ENCODE measurements at regions not wholly inside any gene's neighbourhood (a gene's known extent, or its start where the extent isn't known, plus 50 kb on each side); places are given as distances from the start of the nearest gene placed in this dataset.

DNA sequence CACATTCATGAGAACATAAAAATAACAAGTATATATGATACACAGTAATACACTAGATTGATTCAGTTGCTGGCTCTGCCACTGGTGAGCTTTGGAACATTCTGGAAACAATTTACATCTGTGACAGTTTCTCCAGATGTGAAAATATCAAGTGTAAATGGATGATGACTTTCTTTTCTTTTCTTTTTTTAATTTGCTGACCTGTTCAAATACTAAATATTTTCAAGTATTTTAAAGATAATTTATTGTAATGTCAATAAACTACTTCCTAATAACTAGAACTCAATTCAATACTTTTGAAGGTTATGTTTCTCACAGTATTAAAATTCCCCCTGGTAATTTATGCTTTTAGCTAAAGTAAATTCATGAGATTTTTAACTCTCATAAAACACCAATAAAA lies 180.3 kb downstream of the CRPPA start:
- no peak for TF ChIP-seq EP300 (IDR thresholded peaks at IDR 0.05)
- no peak for TF ChIP-seq CTCF (IDR thresholded peaks at IDR 0.05)
- no peak for TF ChIP-seq POLR2A (IDR thresholded peaks at IDR 0.05)

All from tibial nerve (tissue), 4 donors.